ENCODE measurements at regions not wholly inside any gene's neighbourhood (a gene's known extent, or its start where the extent isn't known, plus 50 kb on each side); places are given as distances from the start of the nearest gene placed in this dataset.

DNA sequence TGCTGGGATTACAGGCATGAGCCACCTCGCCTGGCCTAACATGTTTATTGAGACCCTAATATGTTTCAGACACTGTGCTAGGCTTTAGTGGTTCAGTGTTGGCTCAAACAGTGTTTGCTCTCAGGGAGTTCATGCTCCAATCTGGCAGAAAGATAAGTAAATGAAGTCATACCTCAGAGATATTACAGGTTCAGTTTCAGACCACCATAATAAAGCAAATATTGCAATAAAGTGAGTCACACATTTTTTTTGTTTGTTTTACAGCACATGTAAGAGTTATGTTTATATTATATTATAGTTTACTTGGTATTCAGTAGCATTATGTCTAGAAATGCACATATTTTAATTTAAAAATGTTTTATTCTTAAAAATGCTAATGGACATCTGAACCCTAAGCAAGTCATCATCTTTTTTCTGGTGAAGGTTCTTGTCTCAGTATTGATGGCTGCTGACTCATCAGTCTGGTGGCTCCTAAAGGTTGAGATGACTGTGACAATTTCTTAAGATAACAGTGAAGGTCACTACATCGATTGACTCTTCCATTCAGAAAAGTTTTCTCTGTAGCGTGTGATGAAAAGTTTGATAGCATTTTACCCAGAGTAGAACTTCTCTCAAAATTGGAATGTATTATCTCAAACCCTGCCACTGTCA, 243.0 kb upstream of the ANO5 start:
- TF ChIP-seq CTCF (IDR thresholded peaks at IDR 0.05 in 4 of 5, conservative IDR thresholded peaks at IDR 0.05 in 1 of 5) (no peak), POLR2A (IDR thresholded peaks at IDR 0.05) (no peak)
- intact Hi-C loops (cut with DNase I; ENCODE audit: low total_unique reads) (no loop called here), in situ Hi-C loops (cut with MboI; ENCODE audit: low sequenced_read_pairs in 4 of 4) (no loop called here)
- no peak overlapping the region for H3K4me3 ChIP-seq
- H3K4me1 ChIP-seq, result no peaks in the 10 kb centered on the region
- no peak overlapping the region for H3K27ac ChIP-seq
- H3K27me3 ChIP-seq, result no peaks in the 10 kb centered on the region
- no peaks in the 10 kb centered on the region for H3K9me3 ChIP-seq
- DNase-seq (no peak), ATAC-seq (no peak)
- no peaks in the 10 kb centered on the region for H3K36me3 ChIP-seq

- TF ChIP-seq CTCF (IDR thresholded peaks at IDR 0.05 in 4 of 5, conservative IDR thresholded peaks at IDR 0.05 in 1 of 5) (no peak), POLR2A (IDR thresholded peaks at IDR 0.05) (no peak)
- intact Hi-C loops (cut with DNase I; ENCODE audit: low total_unique reads) (no loop called here), in situ Hi-C loops (cut with MboI; ENCODE audit: low sequenced_read_pairs in 4 of 4) (no loop called here)
- Histone ChIP-seq H3K9me3 (no peaks in the 10 kb centered on the region), H3K27ac (no peak overlapping the region), H3K4me3 (no peak overlapping the region), H3K4me1 (no peaks in the 10 kb centered on the region), H3K27me3 (no peaks in the 10 kb centered on the region), H3K36me3 (no peaks in the 10 kb centered on the region)
- DNase-seq (no peak), ATAC-seq (no peak)
Observed at GRCh38 chr11:21963013-21963412, 229.9 kb upstream of the ANO5 start.

DNA sequence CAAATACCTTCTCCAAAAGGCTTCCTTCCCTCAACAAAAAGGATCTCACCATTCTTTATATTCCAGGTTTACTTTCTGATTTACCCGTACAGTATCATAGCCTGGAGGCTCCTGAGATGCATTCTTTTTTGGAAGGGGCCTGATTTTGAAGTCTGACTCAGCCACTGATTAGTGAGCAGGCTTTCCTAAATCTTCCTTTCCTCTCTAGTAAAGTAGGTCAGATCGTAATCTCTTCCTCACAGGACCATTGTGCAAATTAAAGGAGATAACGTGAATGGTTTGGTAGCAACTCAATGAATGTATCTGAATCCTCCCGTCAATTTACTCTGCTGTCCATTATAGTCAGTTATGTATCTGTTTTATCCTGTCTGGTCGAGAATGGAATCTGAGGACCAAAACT, 227.7 kb upstream of the ANO5 start:
- H3K4me3 ChIP-seq, result no peak overlapping the region
- intact Hi-C loops (cut with DNase I; ENCODE audit: low total_unique reads), result no loop called here
- no peak overlapping the region for H3K27ac ChIP-seq
- in situ Hi-C loops (cut with MboI; ENCODE audit: low sequenced_read_pairs in 4 of 4), result no loop called here
- no peak for TF ChIP-seq CTCF (IDR thresholded peaks at IDR 0.05 in 4 of 5, conservative IDR thresholded peaks at IDR 0.05 in 1 of 5)
- no peak for TF ChIP-seq POLR2A (IDR thresholded peaks at IDR 0.05)
- no peak for ATAC-seq
- H3K27me3 ChIP-seq, result no peaks in the 10 kb centered on the region
- DNase-seq, result no peak
- no peaks in the 10 kb centered on the region for H3K4me1 ChIP-seq
- H3K36me3 ChIP-seq, result no peaks in the 10 kb centered on the region
- H3K9me3 ChIP-seq, result no peaks in the 10 kb centered on the region

DNA sequence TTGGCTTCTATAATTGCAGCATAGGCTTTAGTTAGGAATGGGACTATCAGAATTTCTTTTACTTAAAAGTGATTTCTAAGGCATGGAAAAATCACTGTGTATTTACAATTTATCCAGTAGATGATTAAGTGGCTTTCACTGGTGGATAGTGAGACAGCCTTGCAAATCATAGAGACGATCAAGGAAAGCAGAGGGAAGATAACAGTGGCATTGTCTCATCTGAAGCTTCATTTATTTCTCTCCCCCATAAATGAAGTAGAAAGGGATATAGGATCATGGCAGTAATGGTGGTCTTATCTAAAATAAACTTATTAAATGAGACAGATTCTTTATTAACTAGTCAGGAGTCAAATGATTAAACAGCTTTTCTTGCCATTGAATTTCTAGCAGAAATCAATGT, 224.2 kb upstream of the ANO5 start:
- intact Hi-C loops (cut with DNase I; ENCODE audit: low total_unique reads) (no loop called here), in situ Hi-C loops (cut with MboI; ENCODE audit: low sequenced_read_pairs in 4 of 4) (no loop called here)
- Histone ChIP-seq H3K9me3 (no peaks in the 10 kb centered on the region), H3K27ac (no peak overlapping the region), H3K36me3 (no peaks in the 10 kb centered on the region), H3K27me3 (no peaks in the 10 kb centered on the region), H3K4me1 (no peaks in the 10 kb centered on the region), H3K4me3 (no peak overlapping the region)
- no peak for TF ChIP-seq POLR2A (IDR thresholded peaks at IDR 0.05)
- TF ChIP-seq CTCF (IDR thresholded peaks at IDR 0.05 in 4 of 5, conservative IDR thresholded peaks at IDR 0.05 in 1 of 5), result no peak
- no peak for ATAC-seq
- DNase-seq, result no peak

DNA sequence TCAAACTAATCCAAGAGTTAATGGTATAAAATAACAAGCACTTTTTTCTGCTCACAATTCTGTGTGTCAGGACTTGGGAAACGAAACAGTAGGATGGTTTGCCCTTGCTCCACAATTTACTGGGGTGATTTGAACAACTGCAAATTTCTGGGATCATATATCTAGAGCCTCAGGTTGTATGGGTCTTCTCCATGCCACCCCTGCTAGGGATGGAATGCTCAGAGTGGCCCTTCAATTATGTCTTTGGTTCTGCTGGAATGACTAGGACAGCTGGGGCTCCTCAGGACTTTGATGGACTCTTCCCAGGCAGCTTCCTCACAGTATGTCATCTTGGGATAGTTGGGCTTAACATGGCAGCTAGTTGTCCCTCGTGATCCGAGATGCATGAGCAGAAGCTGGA, 223.0 kb upstream of the ANO5 start:
- in situ Hi-C loops (cut with MboI; ENCODE audit: low sequenced_read_pairs in 4 of 4), result no loop called here
- no peak for TF ChIP-seq CTCF (IDR thresholded peaks at IDR 0.05 in 4 of 5, conservative IDR thresholded peaks at IDR 0.05 in 1 of 5)
- no peak for TF ChIP-seq POLR2A (IDR thresholded peaks at IDR 0.05)

More for the DNA sequence above, 223.0 kb upstream of the ANO5 start:
- no peak for DNase-seq
- Histone ChIP-seq H3K27ac (no peak overlapping the region), H3K9me3 (no peaks in the 10 kb centered on the region), H3K36me3 (no peaks in the 10 kb centered on the region), H3K4me3 (no peak overlapping the region), H3K4me1 (no peaks in the 10 kb centered on the region), H3K27me3 (no peaks in the 10 kb centered on the region)
- ATAC-seq, result no peak
- intact Hi-C loops (cut with DNase I; ENCODE audit: low total_unique reads), result no loop called here

Data from gastrocnemius medialis (tissue), 4 donors.